ENCODE measurements at regions not wholly inside any gene's neighbourhood (a gene's known extent, or its start where the extent isn't known, plus 50 kb on each side); places are given as distances from the start of the nearest gene placed in this dataset.

DNA sequence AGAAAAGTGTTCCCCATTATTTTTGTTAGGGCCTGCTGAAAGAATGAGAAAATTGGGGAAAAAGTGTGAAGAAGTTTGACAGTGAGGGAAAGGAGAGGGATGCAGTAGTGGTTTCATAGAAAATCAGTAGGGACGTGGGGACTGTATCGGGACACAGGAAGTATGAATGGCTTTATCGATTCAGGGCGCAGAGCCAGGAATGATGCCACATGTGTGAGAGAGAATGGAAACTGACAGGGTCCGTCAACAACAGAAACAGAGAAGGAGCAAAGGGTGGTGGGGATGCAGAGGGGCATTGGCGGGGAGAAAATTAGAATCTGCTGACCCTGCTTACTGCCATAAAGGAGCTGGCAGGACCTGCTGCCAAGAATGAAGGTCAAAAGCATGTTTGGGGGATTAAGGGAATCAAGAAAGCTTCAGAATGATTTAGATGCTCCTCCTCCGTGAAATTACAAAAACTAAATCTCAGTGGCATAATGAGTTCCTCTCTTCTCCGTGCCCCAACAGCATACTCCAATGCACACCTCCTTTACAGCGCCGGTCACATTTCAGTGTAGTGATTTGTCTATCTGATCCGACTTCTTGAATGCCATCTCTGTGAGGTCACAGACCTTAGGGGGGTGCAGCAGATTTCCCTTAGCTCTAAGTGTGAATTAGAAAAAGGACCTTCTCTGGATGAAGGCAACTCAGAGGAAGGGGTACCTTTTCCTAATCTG lies 92.6 kb downstream of the EMP1 start:
- DNase-seq (ENCODE audit: low spot score): no peak

DNA sequence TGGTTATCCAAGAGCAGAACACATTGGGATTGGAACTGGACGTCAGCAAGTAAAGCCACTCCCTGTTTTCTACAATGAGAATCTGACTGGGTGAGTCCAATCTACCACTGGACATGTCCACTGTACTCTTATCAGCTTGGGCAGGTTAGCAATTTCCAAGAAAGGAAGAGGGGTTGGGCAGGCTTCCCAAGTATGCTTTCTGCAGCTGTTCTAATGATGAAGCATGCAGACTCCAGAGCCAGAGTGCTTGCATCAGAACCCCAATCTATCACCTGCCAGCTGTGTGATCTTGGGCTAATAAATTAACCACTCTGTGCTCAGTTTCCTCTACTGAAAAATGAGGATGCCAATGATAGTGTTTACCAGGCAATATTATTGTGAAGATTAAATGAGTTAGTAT lies 92.0 kb downstream of the EMP1 start:
- no peak for DNase-seq (ENCODE audit: low spot score)

DNA sequence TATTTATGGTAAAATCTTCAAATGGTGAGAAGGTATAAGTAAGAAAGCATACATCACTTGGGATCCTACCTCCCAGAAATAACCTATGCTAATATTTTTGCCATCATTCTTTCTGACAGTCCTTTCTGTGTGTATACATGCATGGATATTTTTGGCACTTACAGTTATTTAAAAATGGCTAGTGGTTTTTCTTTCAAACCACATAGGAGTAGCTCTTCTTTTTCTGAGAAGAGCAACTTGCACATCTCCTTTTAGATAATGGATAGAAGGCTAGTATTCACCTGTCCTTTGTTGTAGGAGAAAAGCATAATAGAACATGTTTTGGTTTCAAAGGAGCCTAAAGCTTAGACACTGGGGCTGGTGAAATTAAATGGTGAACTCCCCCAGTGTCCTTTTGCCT lies 87.3 kb downstream of the EMP1 start:
- no peak for DNase-seq (ENCODE audit: low spot score)

DNA sequence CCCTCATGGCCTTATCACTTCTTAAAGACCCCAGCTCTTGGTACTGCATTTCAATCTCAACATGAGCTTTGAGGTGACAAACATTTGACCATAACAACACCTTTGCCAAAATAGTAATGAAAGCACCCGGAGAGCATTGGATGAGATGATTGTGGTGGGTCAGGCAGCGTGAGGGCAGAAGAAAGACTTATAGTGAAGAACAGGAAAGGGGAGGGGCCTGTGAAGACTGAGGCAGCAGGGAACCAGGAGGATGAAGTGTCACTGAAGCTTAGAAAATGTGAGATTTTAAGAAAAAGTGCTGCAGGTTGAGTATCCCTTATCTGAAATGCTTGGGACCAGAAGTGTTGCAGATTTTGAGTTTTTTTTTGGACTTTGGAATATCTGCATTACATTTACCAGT lies 86.3 kb downstream of the EMP1 start:
- DNase-seq (ENCODE audit: low spot score): no peak

DNA sequence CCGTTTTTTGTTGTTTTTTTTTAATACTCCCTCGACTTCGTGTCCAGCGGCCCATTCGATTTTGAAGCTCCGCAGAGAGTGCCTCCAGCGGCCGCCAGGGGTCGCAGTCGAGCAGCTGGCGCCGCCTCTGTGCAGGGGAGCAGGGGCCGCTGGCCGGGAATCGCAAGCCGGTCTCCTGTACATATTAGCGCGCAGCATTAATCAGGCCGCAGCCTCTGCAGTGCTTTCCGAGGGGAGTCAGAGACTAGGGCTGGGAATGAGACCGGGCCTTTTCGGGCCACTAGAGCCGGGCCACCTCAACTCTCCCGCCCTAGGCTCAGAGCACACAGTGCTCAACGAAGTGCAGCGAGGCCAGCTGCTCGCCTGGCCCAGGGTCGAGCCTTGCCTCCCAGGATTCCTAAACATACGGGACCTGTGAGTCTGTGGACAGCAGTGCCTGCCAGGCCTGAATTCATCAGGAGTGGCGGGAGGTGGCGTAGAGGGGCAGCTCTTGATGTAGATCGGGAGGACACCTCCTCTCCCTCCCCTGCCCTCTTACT lies 81.8 kb downstream of the EMP1 start:
- peak; percentile 44 for DNase-seq (ENCODE audit: low spot score)

DNA sequence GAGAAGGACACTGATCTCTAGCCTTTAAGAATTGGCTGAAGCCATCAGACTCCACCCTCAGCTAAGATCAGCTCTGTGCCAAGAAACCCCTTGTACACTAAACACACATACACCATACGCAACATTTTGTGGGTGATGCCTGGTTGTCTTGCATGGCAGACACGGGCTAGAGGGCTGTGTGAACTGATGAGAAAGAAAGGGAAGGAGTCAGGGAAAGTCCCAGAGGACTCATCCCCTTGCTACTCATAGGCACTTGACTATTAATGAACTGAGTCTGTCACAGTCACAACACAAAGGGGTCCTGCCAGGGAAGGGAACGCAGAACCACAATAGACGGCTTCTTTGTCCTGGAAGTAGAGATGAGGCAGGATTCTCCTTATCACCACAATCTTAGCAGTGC lies 80.8 kb downstream of the EMP1 start:
- no peak for DNase-seq (ENCODE audit: low spot score)

DNA sequence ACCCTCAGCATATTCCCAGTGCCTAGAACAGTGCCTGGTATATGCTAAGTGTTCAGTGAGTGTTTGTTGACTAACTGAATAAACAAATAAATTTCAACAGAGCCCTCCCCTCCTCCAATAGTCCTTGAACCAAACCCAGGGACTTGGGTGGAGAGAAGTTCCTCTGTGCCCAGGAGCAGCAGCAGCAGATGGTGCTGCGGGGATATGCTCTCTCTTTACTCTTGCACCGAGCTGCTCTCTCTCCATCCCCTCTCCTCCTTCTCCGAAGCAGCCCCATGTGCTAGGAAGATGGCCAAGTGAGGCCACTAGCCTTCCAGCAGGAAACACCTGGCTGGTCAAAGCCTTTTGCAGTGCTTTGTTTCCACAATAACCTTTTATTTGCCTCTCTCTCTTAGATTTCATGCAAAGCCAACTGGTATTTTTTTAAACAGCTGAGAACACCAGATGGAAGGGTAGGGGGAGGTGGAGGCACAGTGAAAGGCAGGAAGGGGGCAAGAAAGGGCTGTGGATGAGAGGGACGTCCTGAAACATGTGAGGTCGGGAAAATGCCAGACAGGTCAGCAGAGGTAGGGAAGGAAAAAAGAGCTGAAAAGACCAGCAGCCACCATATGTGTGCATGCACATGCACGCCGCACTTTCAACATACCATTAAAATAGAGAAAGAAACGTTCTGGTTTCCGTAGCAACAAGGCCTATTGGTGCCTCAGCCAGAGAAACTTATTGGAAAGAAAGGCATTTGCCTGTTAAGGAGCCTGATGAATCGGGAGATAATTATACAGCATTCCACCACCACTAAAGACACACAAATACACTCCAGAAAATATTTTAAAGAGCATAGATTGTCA lies 78.9 kb downstream of the EMP1 start:
- no peak for DNase-seq (ENCODE audit: low spot score)

DNA sequence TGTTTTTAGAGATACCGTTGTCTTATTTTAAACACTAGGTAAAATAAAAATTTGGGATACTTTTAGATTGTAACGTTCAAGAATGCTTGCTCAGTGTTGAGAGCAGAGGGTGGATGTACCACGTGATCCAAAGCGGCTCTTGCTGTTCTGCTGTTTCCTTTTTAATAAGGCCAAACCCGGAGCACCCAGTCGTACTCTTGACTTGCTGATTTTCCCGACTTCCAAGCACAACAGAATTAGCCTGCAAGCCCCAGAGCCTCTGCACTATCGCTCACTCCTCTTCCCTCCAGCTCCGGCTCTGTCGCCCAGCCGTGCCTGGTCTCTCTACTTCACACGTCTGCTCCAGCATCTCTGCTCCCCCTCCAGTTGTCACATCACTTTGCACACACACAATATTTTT lies 77.3 kb downstream of the EMP1 start:
- DNase-seq (ENCODE audit: low spot score): no peak

DNA sequence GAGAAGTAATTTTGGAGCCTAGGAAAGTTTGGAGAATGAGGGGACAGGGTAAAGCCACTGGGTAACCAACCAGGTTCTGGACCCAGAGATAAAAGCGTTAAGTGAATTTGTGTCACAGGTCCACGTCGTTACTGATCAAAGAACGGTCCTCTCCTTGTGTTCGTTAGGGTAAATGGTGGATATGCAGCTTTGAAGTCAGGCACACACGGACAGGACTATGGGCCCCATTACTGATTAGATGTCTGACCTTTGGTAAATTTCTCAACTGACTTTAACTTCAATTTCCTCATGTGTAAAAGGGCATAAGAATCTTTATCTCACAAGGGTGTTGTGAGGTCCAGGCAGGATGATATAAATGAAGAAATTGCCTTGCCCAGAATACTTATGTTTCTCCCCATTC lies 76.6 kb downstream of the EMP1 start:
- no peak for DNase-seq (ENCODE audit: low spot score)

DNA sequence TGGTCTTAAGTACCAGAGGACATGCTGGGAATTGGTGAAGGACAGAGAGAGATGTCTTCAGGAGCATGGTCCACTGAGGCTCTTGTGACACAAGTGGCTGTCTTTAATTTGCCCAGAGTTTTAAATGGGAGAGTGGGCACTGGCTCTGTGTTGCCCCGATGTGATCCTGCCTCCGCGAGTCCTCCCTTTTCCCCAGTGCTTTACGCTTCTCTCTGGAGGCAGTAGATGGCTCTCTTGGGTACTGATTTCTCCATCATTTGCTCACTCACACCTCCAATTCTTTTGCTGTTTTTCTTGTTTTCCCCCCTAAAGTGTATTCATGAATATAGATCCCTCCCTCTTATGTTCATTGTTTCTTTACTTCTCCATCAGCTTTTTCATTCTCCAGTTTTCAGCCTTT lies 74.3 kb downstream of the EMP1 start:
- no peak for DNase-seq (ENCODE audit: low spot score)

Data from pons (tissue), 1 donor.